Activated T-helper 17 cell treated with anti-CD3 and anti-CD28 coated beads, Interleukin-2, amount 50 U/mL, for 72 hours (primary cell): ENCODE measurements at regions not wholly inside any gene's neighbourhood (a gene's known extent, or its start where the extent isn't known, plus 50 kb on each side); places are given as distances from the start of the nearest gene placed in this dataset.

Source experiments
- ATAC-seq: fragments of 150-1000 bp; cut with Tn5 transposase; replicated peaks from 2 replicates; pipeline ENCODE4 v1.10.0; 2021; ENCODE audit warnings: mild to moderate bottlenecking, moderate library complexity
- H3K27ac Mint-ChIP-seq: one replicate; pipeline ENCODE4 v1.8.0; 2022; ENCODE audit warnings: mixed read lengths
- H3K27me3 Mint-ChIP-seq: one replicate; pipeline ENCODE4 v1.8.0; 2022; ENCODE audit warnings: mixed read lengths
- H3K36me3 Mint-ChIP-seq: one replicate; pipeline ENCODE4 v1.8.0; 2022; ENCODE audit warnings: low read depth, mild to moderate bottlenecking, mixed read lengths
- H3K4me1 Mint-ChIP-seq: one replicate; pipeline ENCODE4 v1.8.0; 2022; ENCODE audit warnings: mixed read lengths
- H3K4me3 Mint-ChIP-seq: one replicate; pipeline ENCODE4 v1.8.0; 2022; ENCODE audit warnings: mild to moderate bottlenecking, mixed read lengths
- H3K9me3 Mint-ChIP-seq: one replicate; pipeline ENCODE4 v1.8.0; 2022; ENCODE audit warnings: mixed read lengths

DNA sequence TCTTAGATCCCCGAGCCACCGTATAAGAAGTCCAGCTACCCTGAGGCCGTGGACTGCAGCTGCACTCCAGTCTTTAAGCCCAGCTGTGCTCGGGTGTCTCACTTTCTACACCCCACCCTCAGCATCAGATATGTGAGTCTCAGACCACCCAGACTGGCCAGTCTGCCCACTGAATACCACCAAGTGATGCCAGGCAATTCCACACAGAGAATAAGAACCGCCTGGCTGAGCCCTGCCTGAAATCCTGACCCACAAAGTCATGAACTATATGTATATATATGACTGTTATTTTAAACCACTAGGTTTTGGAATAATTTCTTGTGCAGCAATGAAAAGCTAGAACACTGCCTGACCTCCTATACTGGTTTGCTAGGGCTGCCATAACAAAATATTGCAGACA lies 106.7 kb downstream of the FOXF2 start:
- Mint-ChIP-seq H3K4me3 (no peak overlapping the region), H3K27ac (no peak overlapping the region), H3K36me3 (no peaks in the 10 kb centered on the region), H3K4me1 (no peaks in the 10 kb centered on the region), H3K9me3 (no peaks in the 10 kb centered on the region), H3K27me3 (peaks cover 13% of the 10 kb centered on the region)
- no peak for ATAC-seq

GRCh38 chr6:1496836-1497760 lies 107.7 kb downstream of the FOXF2 start:
- no peaks in the 10 kb centered on the region for H3K4me1 Mint-ChIP-seq
- H3K9me3 Mint-ChIP-seq = no peaks in the 10 kb centered on the region
- H3K27ac Mint-ChIP-seq = no peak overlapping the region
- H3K27me3 Mint-ChIP-seq = peaks cover 20% of the 10 kb centered on the region
- no peak overlapping the region for H3K4me3 Mint-ChIP-seq
- no peak for ATAC-seq
- H3K36me3 Mint-ChIP-seq = no peaks in the 10 kb centered on the region

GRCh38 chr6:1497761-1498105 lies 108.4 kb downstream of the FOXF2 start:
- Mint-ChIP-seq H3K4me1 (no peaks in the 10 kb centered on the region), H3K27ac (no peak overlapping the region), H3K36me3 (no peaks in the 10 kb centered on the region), H3K9me3 (no peaks in the 10 kb centered on the region), H3K27me3 (peaks cover 23% of the 10 kb centered on the region), H3K4me3 (no peak overlapping the region)
- no peak for ATAC-seq

GRCh38 chr6:1498491-1499113 lies 109.2 kb downstream of the FOXF2 start:
- no peak for ATAC-seq
- H3K4me1 Mint-ChIP-seq = no peaks in the 10 kb centered on the region
- peaks cover 23% of the 10 kb centered on the region for H3K27me3 Mint-ChIP-seq
- no peaks in the 10 kb centered on the region for H3K36me3 Mint-ChIP-seq
- no peak overlapping the region for H3K27ac Mint-ChIP-seq
- no peaks in the 10 kb centered on the region for H3K9me3 Mint-ChIP-seq
- no peak overlapping the region for H3K4me3 Mint-ChIP-seq

DNA sequence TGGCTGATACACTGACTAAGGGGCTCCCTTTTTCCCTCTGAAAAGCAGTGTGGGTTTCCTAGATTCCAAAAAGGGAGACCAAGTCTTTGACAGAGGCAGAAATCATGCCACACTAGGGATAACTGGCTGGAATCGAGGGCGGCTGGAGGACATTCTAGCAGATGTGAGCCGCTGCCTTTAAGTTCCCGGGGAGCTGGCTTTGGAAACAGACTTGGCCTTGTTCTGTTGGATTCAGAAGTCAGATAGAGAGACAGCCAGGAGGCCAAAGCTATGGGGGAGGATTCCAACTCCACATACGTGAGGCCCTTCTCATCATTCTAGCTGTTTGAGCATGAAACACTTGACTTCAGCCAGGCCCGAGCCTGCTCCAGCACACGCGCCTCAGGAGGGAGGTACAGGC lies 109.9 kb upstream of the FOXC1 start:
- no peaks in the 10 kb centered on the region for H3K36me3 Mint-ChIP-seq
- H3K27ac Mint-ChIP-seq = no peak overlapping the region
- H3K4me3 Mint-ChIP-seq = no peak overlapping the region

GRCh38 chr6:1500913-1501312 lies 108.8 kb upstream of the FOXC1 start:
- no peaks in the 10 kb centered on the region for H3K4me1 Mint-ChIP-seq
- H3K9me3 Mint-ChIP-seq = no peaks in the 10 kb centered on the region
- ATAC-seq = no peak
- no peak overlapping the region for H3K4me3 Mint-ChIP-seq
- peaks cover 21% of the 10 kb centered on the region for H3K27me3 Mint-ChIP-seq
- H3K27ac Mint-ChIP-seq = no peak overlapping the region
- H3K36me3 Mint-ChIP-seq = no peaks in the 10 kb centered on the region

More for the DNA sequence above, 109.9 kb upstream of the FOXC1 start:
- no peaks in the 10 kb centered on the region for H3K9me3 Mint-ChIP-seq
- no peaks in the 10 kb centered on the region for H3K4me1 Mint-ChIP-seq
- ATAC-seq = no peak
- peaks cover 23% of the 10 kb centered on the region for H3K27me3 Mint-ChIP-seq

GRCh38 chr6:1502041-1502440 lies 107.7 kb upstream of the FOXC1 start:
- H3K27me3 Mint-ChIP-seq = peaks cover 29% of the 10 kb centered on the region
- no peaks in the 10 kb centered on the region for H3K4me1 Mint-ChIP-seq
- no peaks in the 10 kb centered on the region for H3K36me3 Mint-ChIP-seq
- no peaks in the 10 kb centered on the region for H3K9me3 Mint-ChIP-seq
- ATAC-seq = no peak
- H3K27ac Mint-ChIP-seq = no peak overlapping the region
- no peak overlapping the region for H3K4me3 Mint-ChIP-seq

DNA sequence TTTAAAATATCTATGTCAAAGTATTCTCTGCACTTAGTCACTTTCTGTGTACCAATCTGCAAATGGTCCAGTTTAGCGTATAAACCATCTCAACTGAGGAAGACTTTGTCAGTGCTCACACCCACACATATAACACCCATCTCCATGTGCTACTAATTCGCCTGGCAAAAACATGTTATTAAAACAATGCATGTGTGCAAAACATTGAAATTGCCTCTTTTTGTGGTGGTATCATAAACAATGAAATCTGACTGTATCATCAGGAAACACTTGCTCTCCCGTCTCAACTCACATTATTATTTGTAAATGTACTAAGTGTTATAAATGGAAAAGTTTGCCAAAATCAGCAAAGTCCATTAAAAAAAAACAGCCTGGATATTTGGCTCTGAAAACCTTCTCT lies 105.9 kb upstream of the FOXC1 start:
- H3K27ac Mint-ChIP-seq = no peak overlapping the region
- no peaks in the 10 kb centered on the region for H3K4me1 Mint-ChIP-seq
- peaks cover 29% of the 10 kb centered on the region for H3K27me3 Mint-ChIP-seq
- no peak for ATAC-seq
- no peaks in the 10 kb centered on the region for H3K9me3 Mint-ChIP-seq
- no peak overlapping the region for H3K4me3 Mint-ChIP-seq
- no peaks in the 10 kb centered on the region for H3K36me3 Mint-ChIP-seq

DNA sequence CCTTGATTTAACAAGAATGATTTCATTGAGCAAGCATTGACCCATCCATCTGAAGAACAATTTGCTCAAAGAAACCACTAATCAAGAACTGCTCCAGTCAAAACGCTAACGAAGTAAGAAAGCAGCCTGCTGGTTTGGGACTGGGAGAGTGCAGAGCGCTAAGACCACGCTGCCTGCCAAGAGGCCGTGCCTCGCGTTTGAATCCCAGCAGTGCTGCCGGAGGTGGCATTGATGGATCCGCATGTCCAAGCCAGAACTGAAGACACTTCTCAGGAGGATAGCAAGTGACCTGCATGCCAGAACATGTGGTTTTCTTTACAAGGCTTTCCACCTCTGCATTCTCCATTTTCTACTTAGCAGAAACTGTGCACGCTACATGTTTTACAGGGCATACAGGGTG lies 105.2 kb upstream of the FOXC1 start:
- ATAC-seq = no peak
- H3K27me3 Mint-ChIP-seq = peaks cover 33% of the 10 kb centered on the region
- H3K4me3 Mint-ChIP-seq = no peak overlapping the region
- H3K9me3 Mint-ChIP-seq = no peaks in the 10 kb centered on the region
- H3K36me3 Mint-ChIP-seq = no peaks in the 10 kb centered on the region
- no peaks in the 10 kb centered on the region for H3K4me1 Mint-ChIP-seq
- no peak overlapping the region for H3K27ac Mint-ChIP-seq

- H3K9me3 Mint-ChIP-seq = no peaks in the 10 kb centered on the region
- H3K36me3 Mint-ChIP-seq = no peaks in the 10 kb centered on the region
- ATAC-seq = no peak
- no peak overlapping the region for H3K27ac Mint-ChIP-seq
- H3K4me3 Mint-ChIP-seq = no peak overlapping the region
- no peaks in the 10 kb centered on the region for H3K4me1 Mint-ChIP-seq
- H3K27me3 Mint-ChIP-seq = peaks cover 24% of the 10 kb centered on the region
Observed at GRCh38 chr6:1507251-1507650, 102.5 kb upstream of the FOXC1 start.

GRCh38 chr6:1509241-1509640 lies 100.5 kb upstream of the FOXC1 start:
- Mint-ChIP-seq H3K4me3 (no peak overlapping the region), H3K4me1 (no peaks in the 10 kb centered on the region)

DNA sequence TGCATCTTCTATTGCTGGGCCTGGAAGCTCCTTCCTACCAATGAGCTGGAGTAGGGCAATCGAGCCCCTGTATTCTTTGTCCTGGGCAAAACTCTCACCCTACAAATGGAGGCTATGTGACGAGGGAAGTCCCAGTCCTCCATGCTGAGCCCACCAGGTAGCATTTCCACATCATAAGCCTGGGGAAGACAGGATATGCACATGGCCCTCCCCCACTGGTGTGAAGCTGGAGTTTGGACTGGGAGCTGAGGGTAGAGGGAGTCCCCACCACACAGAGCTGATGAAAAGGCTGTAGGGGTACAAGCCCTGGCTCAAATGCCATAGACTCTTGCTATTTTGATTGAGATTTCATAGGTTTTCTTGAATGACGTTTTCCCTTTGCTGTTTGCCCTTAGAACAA lies 99.5 kb upstream of the FOXC1 start:
- Mint-ChIP-seq H3K36me3 (no peaks in the 10 kb centered on the region), H3K4me3 (no peak overlapping the region), H3K27me3 (peaks cover 25% of the 10 kb centered on the region), H3K9me3 (no peaks in the 10 kb centered on the region), H3K27ac (no peak overlapping the region), H3K4me1 (no peaks in the 10 kb centered on the region)
- no peak for ATAC-seq

More at GRCh38 chr6:1509241-1509640, 100.5 kb upstream of the FOXC1 start:
- H3K27me3 Mint-ChIP-seq = peaks cover 25% of the 10 kb centered on the region
- H3K27ac Mint-ChIP-seq = no peak overlapping the region
- no peaks in the 10 kb centered on the region for H3K36me3 Mint-ChIP-seq
- no peak for ATAC-seq
- no peaks in the 10 kb centered on the region for H3K9me3 Mint-ChIP-seq

- no peak for ATAC-seq
- no peaks in the 10 kb centered on the region for H3K9me3 Mint-ChIP-seq
- peaks cover 14% of the 10 kb centered on the region for H3K27me3 Mint-ChIP-seq
- H3K27ac Mint-ChIP-seq = no peak overlapping the region
- no peaks in the 10 kb centered on the region for H3K36me3 Mint-ChIP-seq
- no peak overlapping the region for H3K4me3 Mint-ChIP-seq
- no peaks in the 10 kb centered on the region for H3K4me1 Mint-ChIP-seq
Observed at GRCh38 chr6:1513215-1513780, 96.4 kb upstream of the FOXC1 start.

DNA sequence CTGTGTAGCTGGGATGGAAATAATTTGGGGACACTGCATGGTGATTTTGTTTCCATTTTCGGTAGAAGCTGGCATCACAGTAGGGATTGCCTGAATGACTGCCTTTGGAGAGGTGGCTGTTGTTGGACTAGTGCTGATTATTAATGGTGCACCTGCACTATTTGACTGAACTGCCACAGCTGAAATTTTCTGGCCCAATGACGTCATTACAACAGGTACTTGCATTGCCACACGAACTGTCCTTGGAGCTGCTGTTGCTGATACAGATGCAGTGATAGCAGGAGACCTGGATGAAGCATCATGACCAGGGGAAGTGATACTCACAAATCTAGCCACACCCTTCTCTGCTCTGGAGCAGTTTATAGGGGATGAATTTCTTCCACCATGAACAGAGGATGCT lies 95.6 kb upstream of the FOXC1 start:
- peaks cover 14% of the 10 kb centered on the region for H3K27me3 Mint-ChIP-seq
- no peak overlapping the region for H3K27ac Mint-ChIP-seq
- no peaks in the 10 kb centered on the region for H3K4me1 Mint-ChIP-seq
- no peaks in the 10 kb centered on the region for H3K9me3 Mint-ChIP-seq
- no peak for ATAC-seq
- H3K4me3 Mint-ChIP-seq = no peak overlapping the region
- H3K36me3 Mint-ChIP-seq = no peaks in the 10 kb centered on the region

DNA sequence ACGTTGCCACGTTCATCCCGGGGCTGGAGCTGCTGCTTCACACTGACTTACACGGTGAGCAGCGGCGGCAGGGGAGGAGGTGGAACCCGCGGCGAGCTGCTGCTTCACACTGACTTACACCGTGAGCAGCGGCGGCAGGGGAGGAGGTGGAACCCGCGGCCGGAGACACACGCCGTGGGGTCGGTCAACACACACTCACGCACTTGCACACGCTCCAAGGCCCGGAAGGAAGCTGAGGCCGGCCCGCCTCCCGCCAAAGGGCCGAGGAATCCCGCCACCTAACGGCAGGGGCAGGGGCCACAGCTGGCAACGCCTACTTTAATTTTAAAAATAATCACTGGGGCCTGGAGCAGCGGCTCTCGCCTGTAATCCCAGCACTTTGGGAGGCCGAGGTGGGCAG lies 94.4 kb upstream of the FOXC1 start:
- no peak overlapping the region for H3K27ac Mint-ChIP-seq
- H3K9me3 Mint-ChIP-seq = no peaks in the 10 kb centered on the region
- H3K36me3 Mint-ChIP-seq = no peaks in the 10 kb centered on the region
- H3K4me1 Mint-ChIP-seq = no peaks in the 10 kb centered on the region
- H3K27me3 Mint-ChIP-seq = peaks cover 5% of the 10 kb centered on the region
- ATAC-seq = no peak
- no peak overlapping the region for H3K4me3 Mint-ChIP-seq
